ENCODE measurements at regions not wholly inside any gene's neighbourhood (a gene's known extent, or its start where the extent isn't known, plus 50 kb on each side); places are given as distances from the start of the nearest gene placed in this dataset.

- ATAC-seq: no peak
Measured at GRCh38 chr22:19635644-19636043, 78.7 kb upstream of the SEPTIN5 start.

GRCh38 chr22:19636696-19637407, 77.5 kb upstream of the SEPTIN5 start:
- Histone ChIP-seq H3K27ac (no peak overlapping the region), H3K36me3 (no peaks in the 10 kb centered on the region), H3K4me1 (no peaks in the 10 kb centered on the region), H3K9me3 (no peaks in the 10 kb centered on the region), H3K4me3 (no peak overlapping the region), H3K27me3 (peaks cover 6% of the 10 kb centered on the region)
- intact Hi-C loops (cut with DNase I): no loop called here
- ATAC-seq (no peak), DNase-seq (no peak)
- no peak for TF ChIP-seq CTCF (IDR thresholded peaks at IDR 0.05)

More at GRCh38 chr22:19635644-19636043, 78.7 kb upstream of the SEPTIN5 start:
- Histone ChIP-seq H3K4me1 (no peaks in the 10 kb centered on the region), H3K4me3 (no peak overlapping the region), H3K27ac (no peak overlapping the region), H3K27me3 (peaks cover 4% of the 10 kb centered on the region), H3K9me3 (no peaks in the 10 kb centered on the region), H3K36me3 (no peaks in the 10 kb centered on the region)
- no peak for TF ChIP-seq CTCF (IDR thresholded peaks at IDR 0.05)
- no peak for DNase-seq
- intact Hi-C loops (cut with DNase I): no loop called here

GRCh38 chr22:19637408-19638281, 76.7 kb upstream of the SEPTIN5 start:
- TF ChIP-seq CTCF (IDR thresholded peaks at IDR 0.05): no peak
- intact Hi-C loops (cut with DNase I): no loop called here
- no peak overlapping the region for H3K27ac ChIP-seq
- H3K4me1 ChIP-seq: no peaks in the 10 kb centered on the region
- no peaks in the 10 kb centered on the region for H3K36me3 ChIP-seq
- no peaks in the 10 kb centered on the region for H3K9me3 ChIP-seq
- peaks cover 6% of the 10 kb centered on the region for H3K27me3 ChIP-seq
- no peak overlapping the region for H3K4me3 ChIP-seq
- DNase-seq (no peak), ATAC-seq (no peak)

GRCh38 chr22:19638282-19639015, 75.9 kb upstream of the SEPTIN5 start:
- H3K4me1 ChIP-seq: no peaks in the 10 kb centered on the region
- no peak overlapping the region for H3K27ac ChIP-seq
- peaks cover 6% of the 10 kb centered on the region for H3K27me3 ChIP-seq
- intact Hi-C loops (cut with DNase I): no loop called here
- no peak for DNase-seq
- H3K4me3 ChIP-seq: no peak overlapping the region
- no peaks in the 10 kb centered on the region for H3K9me3 ChIP-seq
- no peak for ATAC-seq
- H3K36me3 ChIP-seq: no peaks in the 10 kb centered on the region
- no peak for TF ChIP-seq CTCF (IDR thresholded peaks at IDR 0.05)

GRCh38 chr22:19639610-19640135, 74.6 kb upstream of the SEPTIN5 start:
- TF ChIP-seq CTCF (IDR thresholded peaks at IDR 0.05): no peak
- intact Hi-C loops (cut with DNase I): no loop called here
- no peak for DNase-seq
- peaks cover 6% of the 10 kb centered on the region for H3K27me3 ChIP-seq
- no peak overlapping the region for H3K27ac ChIP-seq
- no peaks in the 10 kb centered on the region for H3K36me3 ChIP-seq
- H3K4me1 ChIP-seq: no peaks in the 10 kb centered on the region
- H3K4me3 ChIP-seq: no peak overlapping the region
- ATAC-seq: no peak
- no peaks in the 10 kb centered on the region for H3K9me3 ChIP-seq
